AG04449 (cell line): ENCODE measurements at regions not wholly inside any gene's neighbourhood (a gene's known extent, or its start where the extent isn't known, plus 50 kb on each side); places are given as distances from the start of the nearest gene placed in this dataset.

Source experiments
- CTCF ChIA-PET: fragments of 350-600 bp; formaldehyde crosslinking; extraction: SDS; loops from one replicate; lab custom pipeline; 2021; ENCODE audit warnings: antibody characterized with exemption; lab: Yijun Ruan, JAX
- POLR2A ChIA-PET: fragments of 400-600, 350-600 bp; formaldehyde crosslinking; extraction: SDS; loops from one replicate; lab custom pipeline; 2020; ENCODE audit warnings: antibody characterized with exemption, inconsistent platforms; lab: Yijun Ruan, JAX
- DNase-seq: peaks from one replicate; pipeline ENCODE4 v3.0.0-alpha.2; 2010; ENCODE audit warnings: low read depth, low spot score
- H3K4me3 ChIP-seq: 2 replicates; pipeline ENCODE4 v1.5.1; 2011; ENCODE audit warnings: low read depth, mild to moderate bottlenecking, control low read depth, low read length
- CTCF ChIP-seq: IDR thresholded peaks from one replicate; pipeline ENCODE4 v1.5.1; 2011; ENCODE audit warnings: mild to moderate bottlenecking, moderate library complexity, low read length, control low read depth, inconsistent platforms; ENCODE audit not compliant: insufficient read depth; ENCODE audit errors: missing control alignments

GRCh38 chr10:28790146-28790545 lies 112.8 kb downstream of the BAMBI start:
- H3K4me3 ChIP-seq = no peak overlapping the region
- ChIA-PET CTCF (interaction anchor here (0.7 kb wide), 1 partner anchor 11 kb away, joined by 3 read pairs; no protein-coding TSS in a partner anchor), POLR2A (no interaction called here)
- TF ChIP-seq CTCF = no peak
- DNase-seq = no peak

- ChIA-PET POLR2A (no interaction called here), CTCF (no interaction called here)
- no peak for DNase-seq
- H3K4me3 ChIP-seq = no peak overlapping the region
- TF ChIP-seq CTCF = no peak
Measured at GRCh38 chr10:28793482-28793881, 116.2 kb downstream of the BAMBI start.

GRCh38 chr10:28794986-28795385 lies 117.7 kb downstream of the BAMBI start:
- ChIA-PET CTCF (no interaction called here), POLR2A (no interaction called here)
- DNase-seq = no peak
- H3K4me3 ChIP-seq = no peak overlapping the region
- TF ChIP-seq CTCF = no peak

GRCh38 chr10:28796606-28797512 lies 119.5 kb downstream of the BAMBI start:
- DNase-seq = no peak
- no peak overlapping the region for H3K4me3 ChIP-seq
- POLR2A ChIA-PET = no interaction called here
- TF ChIP-seq CTCF = no peak
- CTCF ChIA-PET = interaction anchor here (1.0 kb wide), 1 partner anchor 24 kb away, joined by 3 read pairs; no protein-coding TSS in a partner anchor

GRCh38 chr10:28797904-28798371 lies 120.6 kb downstream of the BAMBI start:
- ChIA-PET CTCF (interaction anchor here (1.0 to 1.1 kb wide), 2 partner anchors 9 to 23 kb away, joined by 3 read pairs; no protein-coding TSS in a partner anchor), POLR2A (interaction anchor here (0.6 kb wide), 1 partner anchor 531 kb away, joined by 3 read pairs; no protein-coding TSS in a partner anchor)
- H3K4me3 ChIP-seq = no peak overlapping the region
- DNase-seq = no peak
- TF ChIP-seq CTCF = no peak

GRCh38 chr10:28798428-28798955 lies 121.2 kb downstream of the BAMBI start:
- POLR2A ChIA-PET = no interaction called here
- CTCF ChIA-PET = interaction anchor here (0.7 to 1.1 kb wide), 2 partner anchors 9 to 116 kb away, joined by 3 read pairs; no protein-coding TSS in a partner anchor
- DNase-seq = no peak
- H3K4me3 ChIP-seq = no peak overlapping the region
- no peak for TF ChIP-seq CTCF
